ENCODE measurements at regions not wholly inside any gene's neighbourhood (a gene's known extent, or its start where the extent isn't known, plus 50 kb on each side); places are given as distances from the start of the nearest gene placed in this dataset.
A peak's percentile ranks its signal among the peaks of the same experiment; 100 is the strongest.

DNA sequence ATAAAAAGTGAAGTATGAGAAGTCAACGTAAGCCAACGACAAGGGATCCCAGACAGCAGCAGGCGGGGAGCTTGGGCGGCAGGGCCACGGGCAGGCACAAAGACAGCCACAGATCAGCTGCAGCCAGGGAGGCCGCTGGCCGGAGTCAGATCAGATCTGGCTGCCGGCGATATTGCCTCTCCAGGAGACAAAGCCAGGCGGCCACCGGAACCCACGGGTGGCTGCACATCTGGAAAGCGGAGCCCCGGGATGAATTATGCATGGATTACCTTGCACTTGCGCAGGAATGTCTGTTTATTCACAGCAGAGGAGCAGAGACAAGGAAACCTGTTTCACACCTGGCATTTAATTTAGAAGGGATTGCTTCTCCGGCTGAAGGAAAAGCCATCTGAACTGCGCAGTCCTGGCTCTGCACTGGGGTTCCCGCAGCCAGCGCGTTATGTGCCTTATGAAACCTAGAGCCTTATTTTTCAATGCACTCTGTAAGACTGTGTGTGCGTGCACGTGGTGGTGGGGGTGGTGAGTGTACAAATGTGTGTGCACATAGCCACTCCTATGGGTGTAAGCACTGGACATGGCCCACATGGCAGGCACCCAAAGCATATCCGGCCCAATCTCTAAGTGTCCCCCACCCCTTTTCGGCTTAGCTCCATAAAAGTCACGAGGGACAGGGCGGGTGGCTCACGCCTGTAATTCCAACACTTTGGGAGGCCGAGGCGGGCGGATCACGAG, 427.8 kb upstream of the MCTP2 start:
- Histone ChIP-seq H3K27me3 (ENCODE audit: control insufficient read depth in 1 of 2, insufficient read depth in 1 of 2, low read length in 2 of 2) (no peaks in the 10 kb centered on the region), H3K79me1 (replicated peaks; ENCODE audit: low read length, poor library complexity, severe bottlenecking) (no peaks in the 10 kb centered on the region), H3K4me3 (ENCODE audit: insufficient read depth in 1 of 2, low read depth in 1 of 2, low read length in 2 of 2) (peak overlapping the region in 1 of 2 experiments; percentile 62), H3K23ac (ENCODE audit: low read length in 2 of 2) (no peak overlapping the region), H2AK5ac (ENCODE audit: low read length, severe bottlenecking) (no peak overlapping the region), H3K9ac (ENCODE audit: low read length) (peak overlapping the region; percentile 77), H3K4me1 (ENCODE audit: control insufficient read depth, insufficient read depth, low read depth, low read length) (no peaks in the 10 kb centered on the region), H2AFZ (ENCODE audit: low read depth, low read length) (no peak overlapping the region), H2BK5ac (ENCODE audit: low read depth, low read length, poor library complexity, severe bottlenecking) (no peak overlapping the region), H3K4me2 (ENCODE audit: low read length, poor library complexity, severe bottlenecking) (no peak overlapping the region), H2BK15ac (ENCODE audit: low read depth, poor library complexity, severe bottlenecking) (no peak overlapping the region), H3K14ac (ENCODE audit: low read length in 2 of 2) (no peak overlapping the region), H2BK120ac (ENCODE audit: low read depth, low read length) (no peak overlapping the region), H3K36me3 (ENCODE audit: control insufficient read depth in 1 of 2, insufficient read depth in 2 of 2, low read depth in 1 of 2, low read length in 2 of 2) (no peaks in the 10 kb centered on the region), H3K4ac (ENCODE audit: low read depth in 1 of 2, low read length in 2 of 2) (no peak overlapping the region), H2BK12ac (ENCODE audit: low read length in 2 of 2) (no peak overlapping the region), H3K9me3 (ENCODE audit: control insufficient read depth, low read length) (no peaks in the 10 kb centered on the region), H4K8ac (ENCODE audit: low read length) (no peak overlapping the region), H4K91ac (ENCODE audit: low read length) (no peak overlapping the region), H3K18ac (ENCODE audit: low read depth in 1 of 2, low read length in 2 of 2) (no peak overlapping the region), H3K27ac (ENCODE audit: low read length, poor library complexity, severe bottlenecking) (no peak overlapping the region)
- no peak for DNase-seq
- WGBS = 90% methylated on average over 29 of the region's 31 CpGs

- Histone ChIP-seq H3K9me3 (ENCODE audit: control insufficient read depth, low read length) (no peaks in the 10 kb centered on the region), H2AFZ (ENCODE audit: low read depth, low read length) (no peak overlapping the region), H3K36me3 (ENCODE audit: control insufficient read depth in 1 of 2, insufficient read depth in 2 of 2, low read depth in 1 of 2, low read length in 2 of 2) (no peaks in the 10 kb centered on the region), H3K4me3 (ENCODE audit: insufficient read depth in 1 of 2, low read depth in 1 of 2, low read length in 2 of 2) (no peak overlapping the region), H3K9ac (ENCODE audit: low read length) (no peak overlapping the region), H2BK12ac (ENCODE audit: low read length in 2 of 2) (no peak overlapping the region), H3K79me1 (replicated peaks; ENCODE audit: low read length, poor library complexity, severe bottlenecking) (no peaks in the 10 kb centered on the region), H4K8ac (ENCODE audit: low read length) (no peak overlapping the region), H3K4me1 (ENCODE audit: control insufficient read depth, insufficient read depth, low read depth, low read length) (no peaks in the 10 kb centered on the region), H4K91ac (ENCODE audit: low read length) (no peak overlapping the region), H2BK120ac (ENCODE audit: low read depth, low read length) (no peak overlapping the region), H3K27ac (ENCODE audit: low read length, poor library complexity, severe bottlenecking) (no peak overlapping the region), H3K27me3 (ENCODE audit: control insufficient read depth in 1 of 2, insufficient read depth in 1 of 2, low read length in 2 of 2) (no peaks in the 10 kb centered on the region), H2BK5ac (ENCODE audit: low read depth, low read length, poor library complexity, severe bottlenecking) (no peak overlapping the region), H3K4me2 (ENCODE audit: low read length, poor library complexity, severe bottlenecking) (no peak overlapping the region), H3K4ac (ENCODE audit: low read depth in 1 of 2, low read length in 2 of 2) (no peak overlapping the region), H2AK5ac (ENCODE audit: low read length, severe bottlenecking) (no peak overlapping the region), H3K14ac (ENCODE audit: low read length in 2 of 2) (no peak overlapping the region), H3K18ac (ENCODE audit: low read depth in 1 of 2, low read length in 2 of 2) (no peak overlapping the region), H3K23ac (ENCODE audit: low read length in 2 of 2) (no peak overlapping the region), H2BK15ac (ENCODE audit: low read depth, poor library complexity, severe bottlenecking) (no peak overlapping the region)
- DNase-seq = no peak
Measured at GRCh38 chr15:93801206-93801605, 430.2 kb upstream of the MCTP2 start.

DNA sequence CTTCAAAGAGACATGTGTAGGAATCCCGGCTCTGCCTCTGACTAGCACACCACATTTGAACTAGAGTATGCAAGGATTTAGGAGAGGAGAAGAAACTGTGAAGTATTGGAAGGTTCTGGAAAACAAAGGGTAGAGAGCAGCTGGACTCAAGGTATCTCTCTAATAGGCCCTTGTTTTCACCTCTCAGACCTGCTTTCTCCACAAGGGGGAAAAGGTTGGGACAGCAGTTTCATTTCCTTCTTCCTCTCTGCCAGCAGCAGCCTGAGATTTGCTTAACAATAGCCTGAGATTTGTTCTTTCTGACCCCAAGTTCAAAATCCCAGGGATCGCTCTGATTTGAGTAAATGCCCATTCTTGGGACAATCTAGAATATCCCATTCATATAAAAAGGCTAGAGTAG, 430.6 kb upstream of the MCTP2 start:
- H3K36me3 ChIP-seq (ENCODE audit: control insufficient read depth in 1 of 2, insufficient read depth in 2 of 2, low read depth in 1 of 2, low read length in 2 of 2) = no peaks in the 10 kb centered on the region
- no peaks in the 10 kb centered on the region for H3K9me3 ChIP-seq (ENCODE audit: control insufficient read depth, low read length)
- H3K27ac ChIP-seq (ENCODE audit: low read length, poor library complexity, severe bottlenecking) = no peak overlapping the region
- no peak overlapping the region for H3K4me2 ChIP-seq (ENCODE audit: low read length, poor library complexity, severe bottlenecking)
- no peak overlapping the region for H2BK120ac ChIP-seq (ENCODE audit: low read depth, low read length)
- no peak overlapping the region for H3K4ac ChIP-seq (ENCODE audit: low read depth in 1 of 2, low read length in 2 of 2)
- H3K14ac ChIP-seq (ENCODE audit: low read length in 2 of 2) = no peak overlapping the region
- H3K27me3 ChIP-seq (ENCODE audit: control insufficient read depth in 1 of 2, insufficient read depth in 1 of 2, low read length in 2 of 2) = no peaks in the 10 kb centered on the region
- H2BK15ac ChIP-seq (ENCODE audit: low read depth, poor library complexity, severe bottlenecking) = no peak overlapping the region
- H3K9ac ChIP-seq (ENCODE audit: low read length) = no peak overlapping the region
- no peak overlapping the region for H3K4me3 ChIP-seq (ENCODE audit: insufficient read depth in 1 of 2, low read depth in 1 of 2, low read length in 2 of 2)
- no peak for DNase-seq
- no peaks in the 10 kb centered on the region for H3K79me1 ChIP-seq (replicated peaks; ENCODE audit: low read length, poor library complexity, severe bottlenecking)
- 40% methylated on average over 1 of the region's 2 CpGs for WGBS
- H4K8ac ChIP-seq (ENCODE audit: low read length) = no peak overlapping the region
- no peaks in the 10 kb centered on the region for H3K4me1 ChIP-seq (ENCODE audit: control insufficient read depth, insufficient read depth, low read depth, low read length)
- no peak overlapping the region for H2AFZ ChIP-seq (ENCODE audit: low read depth, low read length)
- no peak overlapping the region for H2AK5ac ChIP-seq (ENCODE audit: low read length, severe bottlenecking)
- no peak overlapping the region for H4K91ac ChIP-seq (ENCODE audit: low read length)
- H2BK5ac ChIP-seq (ENCODE audit: low read depth, low read length, poor library complexity, severe bottlenecking) = no peak overlapping the region
- no peak overlapping the region for H2BK12ac ChIP-seq (ENCODE audit: low read length in 2 of 2)
- no peak overlapping the region for H3K23ac ChIP-seq (ENCODE audit: low read length in 2 of 2)
- H3K18ac ChIP-seq (ENCODE audit: low read depth in 1 of 2, low read length in 2 of 2) = no peak overlapping the region

- no peak overlapping the region for H3K18ac ChIP-seq (ENCODE audit: low read depth in 1 of 2, low read length in 2 of 2)
- H3K27ac ChIP-seq (ENCODE audit: low read length, poor library complexity, severe bottlenecking) = no peak overlapping the region
- no peaks in the 10 kb centered on the region for H3K79me1 ChIP-seq (replicated peaks; ENCODE audit: low read length, poor library complexity, severe bottlenecking)
- no peak overlapping the region for H3K14ac ChIP-seq (ENCODE audit: low read length in 2 of 2)
- H3K9ac ChIP-seq (ENCODE audit: low read length) = no peak overlapping the region
- H4K91ac ChIP-seq (ENCODE audit: low read length) = no peak overlapping the region
- DNase-seq = no peak
- H3K4me1 ChIP-seq (ENCODE audit: control insufficient read depth, insufficient read depth, low read depth, low read length) = no peaks in the 10 kb centered on the region
- H3K4me2 ChIP-seq (ENCODE audit: low read length, poor library complexity, severe bottlenecking) = no peak overlapping the region
- no peak overlapping the region for H3K23ac ChIP-seq (ENCODE audit: low read length in 2 of 2)
- no peak overlapping the region for H2AFZ ChIP-seq (ENCODE audit: low read depth, low read length)
- no peaks in the 10 kb centered on the region for H3K27me3 ChIP-seq (ENCODE audit: control insufficient read depth in 1 of 2, insufficient read depth in 1 of 2, low read length in 2 of 2)
- no peaks in the 10 kb centered on the region for H3K36me3 ChIP-seq (ENCODE audit: control insufficient read depth in 1 of 2, insufficient read depth in 2 of 2, low read depth in 1 of 2, low read length in 2 of 2)
- peaks cover 4% of the 10 kb centered on the region for H3K9me3 ChIP-seq (ENCODE audit: control insufficient read depth, low read length)
- no peak overlapping the region for H2BK12ac ChIP-seq (ENCODE audit: low read length in 2 of 2)
- WGBS = 80% methylated on average over 2 of the region's 2 CpGs
- H3K4me3 ChIP-seq (ENCODE audit: insufficient read depth in 1 of 2, low read depth in 1 of 2, low read length in 2 of 2) = no peak overlapping the region
- no peak overlapping the region for H2BK15ac ChIP-seq (ENCODE audit: low read depth, poor library complexity, severe bottlenecking)
- H2BK5ac ChIP-seq (ENCODE audit: low read depth, low read length, poor library complexity, severe bottlenecking) = no peak overlapping the region
- no peak overlapping the region for H2AK5ac ChIP-seq (ENCODE audit: low read length, severe bottlenecking)
- no peak overlapping the region for H2BK120ac ChIP-seq (ENCODE audit: low read depth, low read length)
- H4K8ac ChIP-seq (ENCODE audit: low read length) = no peak overlapping the region
- no peak overlapping the region for H3K4ac ChIP-seq (ENCODE audit: low read depth in 1 of 2, low read length in 2 of 2)
Measured at GRCh38 chr15:93789441-93789840, 441.9 kb upstream of the MCTP2 start.
